GM23338 (cell line): ENCODE measurements at regions not wholly inside any gene's neighbourhood (a gene's known extent, or its start where the extent isn't known, plus 50 kb on each side); places are given as distances from the start of the nearest gene placed in this dataset.
A peak's percentile ranks its signal among the peaks of the same experiment; 100 is the strongest.

ENCODE experiments used
- ATAC-seq: fragments of 200-7000 bp; cut with Tn5 transposase; 3 replicates; pipeline ENCODE4 v1.9.1; 2020
- DNase-seq: peaks from one replicate; pipeline ENCODE4 v3.0.0-alpha.2; 2015; ENCODE audit warnings: low spot score
- H2AFZ ChIP-seq: fragments of 200-600 bp; sonication (generic); 2 replicates; pipeline ENCODE4 v1.8.0; 2016; ENCODE audit warnings: antibody characterized with exemption, mild to moderate bottlenecking, moderate library complexity
- H3F3A ChIP-seq: fragments of 200-600 bp; sonication (generic); replicated peaks from 2 replicates; pipeline ENCODE4 v1.8.0; 2017; ENCODE audit warnings: antibody characterized with exemption, mixed run types, low read depth
- H3K27ac ChIP-seq: fragments of 200-600 bp; sonication (generic); 2 replicates; pipeline ENCODE4 v1.6.1; 2016; ENCODE audit warnings: low read depth
- H3K27me3 ChIP-seq: fragments of 200-600 bp; sonication (generic); 2 replicates; pipeline ENCODE4 v1.8.0; 2016; ENCODE audit warnings: mild to moderate bottlenecking, mixed run types, moderate library complexity; ENCODE audit not compliant: insufficient read depth
- H3K36me3 ChIP-seq: fragments of 200-600 bp; sonication (generic); 2 replicates; pipeline ENCODE4 v1.8.0; 2016; ENCODE audit warnings: mild to moderate bottlenecking; ENCODE audit not compliant: insufficient read depth
- H3K4me1 ChIP-seq: fragments of 200-600 bp; sonication (generic); 2 replicates; pipeline ENCODE4 v1.8.0; 2016; ENCODE audit warnings: mild to moderate bottlenecking, moderate library complexity; ENCODE audit not compliant: insufficient read depth
- H3K4me2 ChIP-seq: fragments of 200-600 bp; sonication (generic); 2 replicates; pipeline ENCODE4 v1.7.1; 2017; ENCODE audit warnings: mixed run types
- H3K4me3 ChIP-seq: fragments of 200-600 bp; sonication (generic); 2 replicates; pipeline ENCODE4 v1.6.1; 2016; ENCODE audit warnings: mixed run types
- H3K79me2 ChIP-seq: fragments of 200-600 bp; sonication (generic); replicated peaks from 2 replicates; pipeline ENCODE4 v1.8.0; 2017; ENCODE audit warnings: mild to moderate bottlenecking; ENCODE audit not compliant: insufficient read depth
- H3K9me2 ChIP-seq: fragments of 200-600 bp; sonication (generic); 2 replicates; pipeline ENCODE4 v1.8.0; 2017; ENCODE audit not compliant: insufficient read depth
- H4K20me1 ChIP-seq: fragments of 200-600 bp; sonication (generic); replicated peaks from 2 replicates; pipeline ENCODE4 v1.8.0; 2017; ENCODE audit warnings: mild to moderate bottlenecking; ENCODE audit not compliant: insufficient read depth
- H3K27ac Mint-ChIP-seq: 2 replicates; pipeline ENCODE4 v1.8.0; 2020; ENCODE audit warnings: inconsistent platforms, mild to moderate bottlenecking, moderate library complexity, mixed read lengths
- H3K27me3 Mint-ChIP-seq: 3 replicates; pipeline ENCODE4 v1.8.0; 2022; ENCODE audit warnings: low read depth, mild to moderate bottlenecking, moderate library complexity, mixed read lengths, inconsistent platforms; ENCODE audit not compliant: insufficient read depth, poor library complexity
- H3K36me3 Mint-ChIP-seq: 3 replicates; pipeline ENCODE4 v1.8.0; 2021; ENCODE audit warnings: low read depth, mild to moderate bottlenecking, inconsistent platforms, moderate library complexity, mixed read lengths
- H3K4me1 Mint-ChIP-seq: 3 replicates; pipeline ENCODE4 v1.8.0; 2020; ENCODE audit warnings: mild to moderate bottlenecking, inconsistent platforms, mixed read lengths
- H3K4me3 Mint-ChIP-seq: 3 replicates; pipeline ENCODE4 v1.8.0; 2021; ENCODE audit warnings: moderate library complexity, mild to moderate bottlenecking, inconsistent platforms, mixed read lengths
- H3K9me3 Mint-ChIP-seq: 3 replicates; pipeline ENCODE4 v1.8.0; 2020; ENCODE audit warnings: moderate library complexity, mild to moderate bottlenecking, inconsistent platforms, mixed read lengths
- CREB1 ChIP-seq: fragments of 250-450 bp; sonication (Bioruptor Pico); IDR thresholded peaks from 2 replicates; pipeline ENCODE4 v1.5.0; 2020; ENCODE audit warnings: low read depth, mild to moderate bottlenecking, moderate library complexity
- CTCF ChIP-seq, 2 experiments: fragments of 200-600 bp in 1 of 2; sonication (generic) in 1 of 2; conservative IDR thresholded peaks; 2 replicates each; pipeline versions ENCODE4 v1.5.1 to v1.6.1; 2016 to 2017; ENCODE audit warnings: antibody characterized with exemption in 2 of 2, low read depth in 2 of 2, mild to moderate bottlenecking in 2 of 2, moderate library complexity in 1 of 2
- EZH2 ChIP-seq: fragments of 200-600 bp; sonication (generic); IDR thresholded peaks from one replicate; pipeline ENCODE4 v1.8.0; 2017; ENCODE audit warnings: antibody characterized with exemption, mild to moderate bottlenecking, low read depth; ENCODE audit not compliant: unreplicated experiment
- EZH2phosphoT487 ChIP-seq: fragments of 200-600 bp; sonication (generic); IDR thresholded peaks from one replicate; pipeline ENCODE4 v1.8.1; 2018; ENCODE audit warnings: antibody characterized with exemption; ENCODE audit not compliant: unreplicated experiment
- REST ChIP-seq: IDR thresholded peaks from one replicate; pipeline ENCODE4 v1.6.1; 2018; ENCODE audit warnings: antibody characterized with exemption; ENCODE audit not compliant: unreplicated experiment
- STAT1 ChIP-seq: IDR thresholded peaks from one replicate; pipeline ENCODE4 v1.6.1; 2016; ENCODE audit warnings: antibody characterized with exemption; ENCODE audit not compliant: unreplicated experiment
- ZNF462 ChIP-seq: fragments of 250-450 bp; sonication (Bioruptor Pico); IDR thresholded peaks from 2 replicates; pipeline ENCODE4 v1.5.0; 2020; ENCODE audit warnings: mild to moderate bottlenecking, moderate library complexity

GRCh38 chr4:16353165-16353564 is 126.9 kb upstream of the TAPT1 start (continued):
- no peak for TF ChIP-seq ZNF462 (CRISPR knock-in tag)

GRCh38 chr4:16351161-16351560 is 124.9 kb upstream of the TAPT1 start:
- Mint-ChIP-seq H3K4me3 (no peak overlapping the region), H3K27ac (no peak overlapping the region)
- TF ChIP-seq CREB1 (CRISPR knock-in tag) (no peak), STAT1 (no peak), CTCF (conservative IDR thresholded peaks at IDR 0.05; ENCODE audit: low read depth in 2 of 2) (no peak), EZH2 (no peak), EZH2phosphoT487 (no peak), REST (no peak)

More at GRCh38 chr4:16351161-16351560, 124.9 kb upstream of the TAPT1 start:
- ATAC-seq, result no peak
- peaks cover 6% of the 10 kb centered on the region; the same call in 1 of the 2 replicates for H3K9me2 ChIP-seq
- no peak overlapping the region for H3K4me3 ChIP-seq
- peaks cover 26% of the 10 kb centered on the region for H3K4me1 Mint-ChIP-seq
- H3K4me2 ChIP-seq, result no peak overlapping the region
- H3K27me3 ChIP-seq, result no peaks in the 10 kb centered on the region
- no peaks in the 10 kb centered on the region for H3K79me2 ChIP-seq
- no peaks in the 10 kb centered on the region for H3K27me3 Mint-ChIP-seq
- peak overlapping the region; percentile 19; the same call in 1 of the 2 replicates for H2AFZ ChIP-seq
- no peaks in the 10 kb centered on the region for H3K9me3 Mint-ChIP-seq
- H4K20me1 ChIP-seq, result no peaks in the 10 kb centered on the region
- no peak overlapping the region for H3K27ac ChIP-seq
- no peaks in the 10 kb centered on the region for H3F3A ChIP-seq
- no peaks in the 10 kb centered on the region for H3K36me3 Mint-ChIP-seq
- no peaks in the 10 kb centered on the region for H3K36me3 ChIP-seq
- H3K4me1 ChIP-seq, result peaks cover 13% of the 10 kb centered on the region; the same call in 1 of the 2 replicates
- no peak for DNase-seq
